ENCODE measurements at regions not wholly inside any gene's neighbourhood (a gene's known extent, or its start where the extent isn't known, plus 50 kb on each side); places are given as distances from the start of the nearest gene placed in this dataset.
"Not testable (repeated sequence)": the region's sequence is repeated elsewhere in the genome, so short reads cannot be mapped to it uniquely, and the experiment has no call there.

DNA sequence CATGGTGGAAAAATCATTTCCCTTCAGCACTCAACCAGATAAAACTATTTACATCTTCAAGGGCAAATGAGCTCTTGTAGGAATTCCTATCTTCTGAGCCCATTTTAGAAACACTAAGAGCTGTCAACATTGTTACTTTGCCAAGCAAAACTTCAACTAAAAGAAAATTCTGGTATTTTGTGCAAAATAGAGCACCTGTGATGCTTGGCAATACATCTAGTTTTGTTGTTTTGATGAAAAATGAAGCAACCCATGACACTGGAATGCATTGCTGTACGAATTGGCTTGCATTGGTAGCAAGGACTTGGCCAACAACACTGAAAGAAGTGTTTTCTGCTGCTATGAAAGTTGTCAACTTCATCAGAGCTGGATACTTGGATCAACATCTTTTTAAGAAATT, 194.4 kb downstream of the COX18 start:
- no peak for DNase-seq

DNA sequence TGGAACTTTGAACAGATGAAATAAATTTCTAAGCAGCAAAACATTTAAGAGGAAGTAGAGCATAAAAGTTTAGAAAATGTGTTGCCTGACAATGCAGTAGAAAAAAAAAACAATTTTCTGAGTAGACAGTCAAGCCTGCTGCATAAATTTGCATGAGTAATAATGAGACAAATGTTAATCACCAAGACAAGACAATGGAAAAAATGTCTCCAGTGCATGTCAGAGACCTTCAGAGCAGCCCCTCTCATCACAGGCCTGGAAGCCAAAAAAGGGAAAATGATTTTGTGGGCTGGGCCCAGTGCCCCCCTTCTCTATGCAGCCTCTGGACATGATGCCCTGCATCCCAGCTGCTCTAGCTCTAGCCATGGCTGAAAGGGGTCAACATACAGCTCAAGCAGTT, 204.6 kb downstream of the COX18 start:
- DNase-seq: no peak

DNA sequence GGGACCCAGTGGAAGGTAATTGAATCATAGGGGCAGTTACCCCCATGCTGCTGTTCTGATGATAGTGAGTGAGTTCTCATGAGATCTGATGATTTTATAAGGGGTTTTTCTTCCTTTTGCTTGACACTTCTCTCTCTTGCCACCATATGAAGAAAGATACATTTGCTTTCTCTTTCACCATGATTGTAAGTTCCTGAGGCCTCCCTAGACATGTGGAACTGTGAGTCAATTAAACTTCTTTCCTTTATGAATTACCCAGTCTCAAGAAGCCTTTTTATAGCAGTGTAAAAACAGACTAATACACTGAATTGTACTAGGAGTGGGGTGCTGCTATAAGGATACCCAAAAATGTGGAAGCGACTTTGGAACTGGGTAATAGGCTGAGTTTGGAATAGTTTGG, 205.2 kb downstream of the COX18 start:
- not testable (repeated sequence) for DNase-seq

DNA sequence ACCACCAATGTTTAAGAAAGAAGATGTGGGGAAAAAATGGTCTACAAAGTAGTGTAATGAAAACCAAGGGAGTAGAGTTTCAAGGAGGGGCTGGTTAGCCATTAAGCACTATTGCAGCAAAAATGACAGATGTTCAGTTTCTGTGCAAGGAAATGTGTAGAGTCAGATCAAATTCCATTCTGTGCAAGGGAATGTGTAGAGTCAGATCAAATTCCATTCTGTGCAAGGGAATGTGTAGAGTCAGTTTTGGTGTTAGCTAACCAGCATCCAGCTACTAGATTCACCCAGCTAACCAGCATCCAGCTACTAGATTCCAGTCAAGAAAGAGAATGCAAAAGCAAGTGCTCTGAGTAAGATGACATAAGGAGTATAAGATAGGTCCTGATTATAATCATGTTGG, 208.8 kb downstream of the COX18 start:
- DNase-seq: no peak

DNA sequence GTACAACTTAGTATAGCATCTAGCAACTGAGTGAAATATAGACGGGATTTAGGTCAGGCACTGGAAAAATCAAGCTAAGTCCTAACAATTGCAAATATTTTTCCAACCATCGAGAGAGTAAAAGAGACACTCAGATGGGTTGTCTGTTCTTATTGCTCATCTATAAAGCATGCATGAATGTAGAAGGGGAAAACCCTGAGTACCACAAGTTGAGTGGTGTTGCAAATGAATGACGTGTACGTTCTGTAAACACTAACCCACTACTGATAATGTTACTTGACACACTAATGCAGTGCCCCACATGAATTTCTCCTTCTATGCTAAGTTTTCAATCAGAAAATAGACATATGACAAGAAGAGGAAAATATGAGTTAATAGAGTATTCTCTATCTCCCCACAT, 211.2 kb downstream of the COX18 start:
- DNase-seq: no peak

DNA sequence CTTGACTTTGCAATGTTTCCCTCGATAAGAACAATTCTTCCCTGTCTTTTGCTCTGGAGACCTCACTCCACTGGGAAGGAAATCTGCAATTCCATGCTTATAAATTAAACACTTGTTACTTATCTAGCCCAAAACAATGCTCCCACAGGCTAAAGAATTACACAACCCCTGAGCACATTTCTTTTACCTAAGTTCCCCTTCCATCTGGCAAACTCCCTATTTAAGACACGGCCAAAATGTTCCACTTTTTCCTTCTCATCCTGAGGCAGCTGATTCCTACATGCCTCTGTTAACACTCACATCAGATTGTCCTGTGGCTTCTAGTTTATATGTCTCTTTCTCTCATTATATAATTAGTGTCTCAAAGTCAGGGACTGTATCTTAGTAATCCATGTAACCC, 211.7 kb downstream of the COX18 start:
- DNase-seq: no peak

DNA sequence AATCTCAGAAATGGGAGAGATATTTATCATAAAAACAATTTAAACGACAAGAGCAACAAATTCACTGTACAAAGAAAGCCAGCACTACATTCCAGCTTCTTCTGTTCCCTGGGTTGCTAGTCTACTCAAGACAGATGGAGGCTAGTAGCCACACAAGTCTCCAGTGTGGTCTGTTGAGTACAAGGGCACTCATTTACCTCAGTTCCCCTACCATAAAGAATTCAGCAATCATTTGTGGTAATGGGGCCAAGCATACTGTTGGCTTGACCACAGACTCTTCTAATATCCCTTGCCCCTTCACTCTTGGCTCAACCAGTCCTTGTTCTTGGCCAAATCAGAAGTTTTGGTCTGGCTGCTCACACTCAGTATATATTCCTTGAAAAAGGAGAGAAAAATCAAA, 212.3 kb downstream of the COX18 start:
- DNase-seq: no peak

DNA sequence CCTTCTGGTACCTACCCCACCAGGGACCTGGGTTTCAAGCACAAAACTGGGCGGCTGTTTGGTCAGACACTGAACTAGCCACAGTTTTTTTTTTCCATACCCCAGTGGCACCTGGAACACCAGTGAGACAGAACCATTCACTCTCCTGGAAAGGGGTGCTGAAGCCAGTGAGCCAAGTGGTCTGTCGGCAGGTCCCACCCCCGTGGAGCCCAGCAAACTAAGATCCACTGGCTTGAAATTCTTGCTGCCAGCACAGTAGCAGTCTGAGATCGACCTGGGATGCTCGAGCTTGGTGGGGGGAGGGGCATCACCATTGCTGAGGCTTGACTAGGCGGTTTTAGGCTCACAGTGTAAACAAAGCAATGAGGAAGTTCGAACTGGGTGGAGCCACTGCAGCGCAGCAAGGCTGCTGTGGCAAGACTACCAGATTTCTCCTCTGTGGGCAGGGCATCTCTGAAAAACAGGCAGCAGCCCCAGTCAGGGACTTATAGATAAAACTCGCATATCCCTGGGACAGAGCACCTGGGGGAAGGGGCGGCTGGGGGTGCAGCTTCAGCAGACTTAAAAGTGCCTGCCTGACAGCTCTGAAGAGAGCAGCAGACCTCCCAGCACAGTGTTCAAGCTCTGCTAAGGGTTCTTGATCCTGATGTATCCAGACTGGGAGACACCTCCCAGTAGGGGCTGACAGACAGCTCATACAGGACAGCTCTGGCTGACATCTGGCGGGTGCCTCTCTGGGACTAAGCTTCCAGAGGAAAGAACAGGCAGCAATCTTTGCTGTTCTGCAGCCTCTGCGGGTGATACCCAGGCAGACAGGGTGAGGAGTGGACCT, 223.0 kb downstream of the COX18 start:
- DNase-seq: no peak

DNA sequence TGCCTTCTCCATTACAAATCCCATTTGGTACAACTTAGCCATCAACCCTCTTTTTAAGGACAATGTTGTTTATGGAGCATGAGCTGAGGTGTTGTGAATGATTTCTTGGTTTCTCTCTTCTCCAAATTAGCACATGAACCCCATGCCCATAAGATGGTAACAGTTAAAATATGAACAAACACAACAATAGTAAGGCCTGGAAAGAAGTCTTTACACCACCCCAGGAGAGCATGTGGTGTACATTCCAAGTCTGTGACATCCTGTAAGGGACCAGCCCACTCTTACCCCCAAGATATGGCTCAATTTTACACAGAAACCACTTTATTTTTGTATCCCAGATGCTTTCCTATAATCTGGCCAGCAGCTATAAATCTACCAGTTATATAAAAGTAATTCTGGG, 226.1 kb downstream of the COX18 start:
- no peak for DNase-seq

DNA sequence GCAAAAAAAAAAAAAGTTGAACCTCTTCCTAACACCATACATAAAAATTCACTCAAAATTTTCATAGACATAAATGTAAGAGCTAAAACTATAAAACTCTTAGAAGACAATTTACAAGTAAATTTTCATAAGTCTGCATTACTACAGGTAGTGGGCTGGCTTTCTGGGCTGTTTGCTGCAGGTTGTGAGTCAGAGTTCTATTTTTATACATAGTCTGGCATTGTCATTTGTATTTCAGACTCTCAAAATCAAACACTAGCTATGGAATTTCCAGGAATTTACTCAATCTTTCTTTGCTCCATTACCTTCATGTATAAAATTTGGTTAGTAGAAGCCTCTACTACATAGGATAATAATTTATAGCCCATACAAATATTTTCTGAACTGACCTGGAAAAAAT, 227.2 kb downstream of the COX18 start:
- no peak for DNase-seq

DNA sequence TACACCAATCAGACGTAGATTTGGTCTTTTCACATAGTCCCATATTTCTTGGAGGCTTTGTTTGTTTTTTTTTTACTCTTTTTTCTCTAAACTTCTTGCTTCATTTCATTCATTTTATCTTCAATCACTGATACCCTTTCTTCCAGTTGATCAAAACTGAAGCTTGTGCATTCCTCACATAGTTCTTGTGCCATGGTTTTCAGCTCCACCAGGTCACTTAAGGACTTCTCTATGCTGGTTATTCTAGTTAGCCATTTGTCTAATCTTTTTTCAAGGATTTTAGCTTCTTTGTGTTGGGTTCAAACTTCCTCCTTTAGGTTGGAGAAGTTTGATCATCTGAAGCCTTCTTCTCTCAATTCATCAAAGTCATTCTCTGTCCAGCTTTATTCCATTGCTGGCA, 229.3 kb downstream of the COX18 start:
- not testable (repeated sequence) for DNase-seq

DNA sequence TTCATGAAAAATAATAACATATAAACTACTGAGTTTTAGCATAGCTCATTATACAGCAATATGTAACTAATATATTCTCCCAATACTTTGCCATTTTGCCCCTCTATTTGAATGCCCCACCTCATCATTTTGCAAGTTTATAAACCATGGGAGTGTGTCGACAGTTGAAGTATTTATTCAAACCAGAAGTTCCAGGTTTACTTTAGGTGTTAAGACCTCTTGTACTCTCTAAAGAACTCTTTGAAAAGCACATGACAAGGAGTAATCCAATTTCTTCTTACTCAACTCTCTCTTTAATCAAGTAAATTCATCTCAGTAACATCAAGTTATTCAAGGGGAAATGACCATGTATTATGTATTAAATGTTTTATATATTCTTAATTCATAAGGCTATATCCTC, 240.7 kb downstream of the COX18 start:
- no peak for DNase-seq

DNA sequence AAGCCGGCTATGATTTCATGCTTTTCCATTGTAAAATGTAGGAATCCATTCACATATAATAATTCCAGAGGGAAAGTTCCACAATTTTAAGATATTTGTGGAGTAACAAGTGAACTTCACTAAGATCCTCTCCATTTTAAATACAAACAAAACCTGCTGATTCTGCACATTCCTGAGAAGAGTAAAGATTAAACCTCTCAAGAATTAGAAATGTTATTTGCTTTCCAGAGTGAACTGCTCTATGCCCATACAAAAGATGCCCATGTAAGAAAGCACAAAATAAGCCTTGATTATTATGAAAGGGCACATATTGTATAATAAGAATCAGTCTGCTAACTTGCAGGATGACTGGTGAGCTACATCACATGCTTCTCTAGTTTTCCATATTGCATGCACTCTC, 241.5 kb downstream of the COX18 start:
- DNase-seq: no peak

DNA sequence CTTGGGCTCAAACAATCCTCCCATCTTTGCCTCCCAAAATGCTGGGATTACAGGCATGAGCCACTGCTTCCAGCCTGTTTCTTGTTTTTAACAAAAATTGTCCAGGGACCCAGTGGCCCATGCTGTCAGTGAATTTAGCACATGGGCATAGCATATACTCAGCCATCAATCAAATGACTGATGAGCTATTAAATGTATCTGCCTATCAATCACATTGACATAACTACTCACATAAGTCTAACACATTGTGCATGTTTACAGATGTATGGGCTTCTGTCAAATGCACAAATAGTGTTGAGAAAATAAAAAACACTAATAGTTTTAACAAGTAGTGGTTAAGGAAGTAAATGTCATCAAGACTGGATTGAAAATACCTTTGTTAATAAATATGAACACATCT, 249.4 kb downstream of the COX18 start:
- no peak for DNase-seq

DNA sequence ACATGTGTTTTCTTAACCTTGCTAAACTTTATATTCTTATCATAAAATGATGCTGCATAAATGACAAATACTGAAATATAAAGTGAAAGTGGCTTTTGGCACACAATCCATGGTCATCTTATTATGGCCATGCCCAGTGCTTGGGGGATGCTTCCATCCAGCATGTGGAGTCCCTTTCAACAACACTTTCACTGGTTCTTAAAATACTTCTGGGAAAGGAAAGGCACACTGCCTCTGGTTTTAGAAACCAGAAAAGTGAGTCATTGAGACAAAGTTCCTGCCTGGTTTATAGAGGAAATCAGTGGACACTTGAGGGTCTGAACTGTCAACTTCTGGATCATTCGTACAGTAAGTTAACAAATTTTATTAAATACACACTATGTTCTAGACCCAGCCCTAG, 248.0 kb upstream of the ADAMTS3 start:
- DNase-seq: no peak

DNA sequence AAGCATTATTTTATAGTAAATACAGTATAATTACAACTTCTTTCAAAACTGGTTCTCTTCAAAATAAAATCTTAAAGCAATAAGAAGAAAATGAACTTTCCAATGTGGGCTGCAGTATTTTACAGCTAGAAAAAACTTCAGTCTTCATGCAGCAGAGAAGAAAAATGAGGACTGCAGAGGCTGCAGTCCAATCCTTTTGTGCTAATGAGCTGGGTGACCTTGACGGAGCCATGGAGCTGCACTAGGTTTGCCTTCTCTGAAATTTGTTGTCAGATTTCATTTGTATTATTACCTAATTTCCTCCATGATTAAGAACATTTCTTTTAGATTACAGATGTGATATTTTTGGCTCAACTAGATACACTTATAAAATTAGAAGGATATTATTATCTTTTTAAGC, 245.2 kb upstream of the ADAMTS3 start:
- DNase-seq: no peak

DNA sequence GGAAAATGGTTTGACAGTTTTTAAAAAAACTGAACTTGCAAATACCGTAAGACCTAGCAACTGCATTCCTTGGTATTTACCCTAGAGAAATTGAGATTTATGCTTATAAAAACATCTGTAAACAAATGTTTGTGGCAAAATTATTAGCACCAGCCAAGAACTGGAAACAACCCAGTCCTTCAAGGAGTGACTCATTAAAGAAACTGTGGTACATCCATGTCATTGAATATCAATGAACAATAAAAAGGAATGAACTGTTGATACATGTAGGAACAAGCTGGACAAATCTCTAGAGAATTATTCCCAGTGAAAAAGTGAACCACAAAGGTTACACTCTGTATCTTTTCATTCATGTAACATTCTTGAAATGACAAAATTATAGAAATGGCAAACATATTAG, 240.2 kb upstream of the ADAMTS3 start:
- no peak for DNase-seq

DNA sequence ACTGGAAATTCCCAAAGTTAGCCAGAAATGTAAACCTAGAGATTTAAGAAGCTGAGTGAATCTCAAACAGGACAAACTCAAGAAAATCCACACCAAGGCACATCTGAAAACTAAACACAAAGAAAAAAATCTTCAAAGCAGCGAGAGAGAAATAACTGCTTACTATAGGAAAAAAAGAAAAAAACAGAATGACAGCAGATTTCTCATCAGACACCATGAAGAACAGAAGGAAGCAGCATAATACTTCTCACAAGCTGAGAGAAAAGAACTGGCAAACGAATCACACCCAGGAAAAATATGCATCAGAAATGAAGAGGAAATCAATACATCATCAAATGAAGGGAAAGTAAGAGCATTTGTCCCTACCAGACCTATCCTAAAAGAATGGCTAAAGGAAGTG, 236.3 kb upstream of the ADAMTS3 start:
- DNase-seq: no peak

DNA sequence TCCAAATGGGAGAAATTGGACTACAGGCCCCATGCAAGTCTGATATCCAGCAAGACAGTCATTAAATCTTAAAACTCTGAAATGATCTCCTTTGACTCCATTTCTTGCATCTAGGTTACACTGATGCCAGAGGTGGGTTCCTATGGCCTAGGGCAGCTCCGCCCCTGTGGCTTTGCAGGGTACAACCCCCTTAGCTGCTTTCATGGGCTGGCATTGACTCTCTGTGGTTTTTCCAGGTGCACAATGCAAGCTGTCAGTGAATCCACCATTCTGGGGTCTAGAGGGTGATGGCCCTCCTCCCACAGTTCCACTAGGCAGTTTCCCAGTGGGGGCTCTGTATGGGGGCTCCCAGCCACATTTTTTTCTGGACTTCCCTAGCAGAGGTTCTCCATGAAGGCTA, 228.5 kb upstream of the ADAMTS3 start:
- DNase-seq: no peak

DNA sequence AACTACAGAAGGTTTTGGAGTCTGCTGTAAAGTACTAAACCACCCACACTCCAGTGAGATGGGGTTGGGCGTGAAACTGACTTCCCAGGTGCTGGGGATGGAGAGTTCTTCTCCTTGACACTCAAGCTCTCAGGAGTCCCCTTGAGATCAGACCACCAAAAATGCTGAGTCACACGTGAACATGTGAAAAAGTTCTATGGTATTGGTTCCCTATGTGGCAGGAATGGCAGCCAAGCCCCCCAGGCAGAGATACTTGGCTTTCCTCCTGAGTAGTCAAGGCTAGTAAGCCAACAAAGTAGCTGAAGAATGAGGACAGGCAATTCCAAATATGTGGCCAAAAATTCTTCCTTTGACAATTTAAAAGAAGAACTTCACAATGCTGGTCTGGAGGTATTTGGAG, 222.0 kb upstream of the ADAMTS3 start:
- DNase-seq: no peak

DNA sequence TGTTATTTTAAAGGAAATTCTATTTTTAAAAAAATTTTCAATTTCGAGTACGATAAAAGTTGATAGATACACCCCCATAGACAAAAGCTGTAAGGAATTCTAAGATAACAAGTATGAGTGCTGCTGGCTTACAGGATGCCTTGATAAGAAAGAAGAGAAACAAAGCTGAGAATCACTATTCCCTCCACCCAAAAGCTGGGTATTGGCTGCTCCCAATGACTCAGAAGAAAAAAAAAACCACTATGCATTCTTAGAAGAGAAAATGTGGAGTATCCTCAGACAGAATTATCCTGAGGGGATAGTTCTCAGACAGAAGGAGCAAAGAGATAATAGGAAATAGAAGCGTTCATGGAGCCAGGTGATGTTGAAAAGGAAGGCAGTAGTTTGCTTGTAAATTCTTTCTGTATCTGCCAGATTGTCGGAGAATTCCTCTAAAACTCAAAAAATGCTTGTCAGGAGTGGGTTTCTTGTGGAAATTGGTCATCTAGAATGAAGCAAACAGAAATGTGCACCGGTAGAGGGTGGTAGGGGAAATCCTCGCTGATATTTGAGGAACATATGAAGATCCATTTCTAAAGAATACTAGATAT, 217.5 kb upstream of the ADAMTS3 start:
- DNase-seq: no peak

DNA sequence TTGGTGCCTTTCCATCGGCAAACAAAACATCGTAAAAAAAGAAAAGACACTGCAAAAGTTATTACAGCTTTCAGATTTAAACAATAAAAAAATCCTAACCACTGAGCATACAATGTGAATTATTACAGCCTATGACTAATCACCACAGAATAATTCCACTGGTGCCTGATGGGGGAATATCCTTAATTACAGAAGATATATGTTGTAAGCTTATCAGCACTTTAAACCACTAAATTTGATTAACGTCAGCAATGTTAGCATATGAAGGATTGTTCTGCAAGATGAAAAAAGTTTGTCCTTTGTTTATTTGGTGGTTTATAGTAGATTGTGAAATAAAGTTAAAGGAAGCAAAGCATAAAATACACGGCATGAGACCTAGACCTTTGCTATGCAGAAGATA, 210.2 kb upstream of the ADAMTS3 start:
- no peak for DNase-seq

DNA sequence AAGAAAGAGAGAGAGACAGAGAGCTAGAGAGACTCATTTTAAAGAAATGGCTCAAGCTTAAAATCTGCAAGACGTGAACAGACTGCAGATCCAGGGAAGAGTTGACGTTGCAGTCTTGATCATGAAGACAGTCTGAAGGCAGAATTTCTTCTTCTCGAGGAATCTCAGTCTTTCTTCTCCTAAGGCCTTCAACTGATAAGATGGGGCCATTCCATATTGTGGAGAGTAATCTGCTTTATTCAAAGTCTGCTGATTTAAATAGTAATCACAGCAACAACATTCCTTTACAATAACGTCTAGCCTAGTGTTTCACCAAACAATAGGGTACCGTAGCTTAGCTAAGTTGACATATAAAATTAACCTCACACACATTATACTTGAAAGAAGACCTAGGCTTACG, 208.4 kb upstream of the ADAMTS3 start:
- no peak for DNase-seq

DNA sequence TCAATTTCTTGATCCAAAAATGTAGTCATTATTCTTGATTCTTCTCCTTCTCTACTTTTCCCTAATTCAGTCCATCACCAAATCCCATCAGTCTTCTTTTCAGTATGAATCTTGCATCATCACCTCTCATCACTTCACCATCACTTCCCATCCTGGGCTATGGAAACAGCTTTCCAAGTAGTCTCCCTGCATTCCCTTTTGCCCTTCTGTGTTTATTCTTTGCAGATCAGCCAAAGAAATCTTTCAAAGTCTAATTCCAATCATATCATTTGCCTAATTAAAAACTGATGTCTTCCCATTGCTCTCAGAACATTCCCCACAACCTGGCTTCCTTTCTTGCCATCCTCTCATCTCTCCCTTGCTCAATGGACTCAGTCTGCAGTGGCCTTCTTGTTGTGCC, 201.7 kb upstream of the ADAMTS3 start:
- no peak for DNase-seq

DNA sequence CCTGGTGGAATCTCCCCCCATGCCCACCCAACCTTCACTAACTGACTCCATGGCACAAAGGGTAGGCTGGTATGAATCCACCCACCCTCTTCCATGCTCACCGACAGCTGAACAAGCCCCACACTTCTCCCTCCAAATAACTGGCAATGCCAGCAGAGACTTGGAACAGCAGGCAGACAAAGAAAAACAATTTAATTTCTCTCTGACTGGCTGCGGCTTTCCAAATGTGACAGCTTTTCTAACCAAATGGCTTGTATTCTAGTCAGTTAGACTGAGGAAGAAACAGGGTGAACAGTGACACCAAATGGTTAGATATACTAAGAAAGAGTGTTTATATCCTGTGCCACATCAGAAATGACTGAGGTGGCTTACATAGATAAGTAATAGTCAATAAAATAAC, 199.3 kb upstream of the ADAMTS3 start:
- no peak for DNase-seq

Data from SW 1271 (cell line).